GM12878 (cell line): ENCODE measurements at regions not wholly inside any gene's neighbourhood (a gene's known extent, or its start where the extent isn't known, plus 50 kb on each side); places are given as distances from the start of the nearest gene placed in this dataset.
A peak's percentile ranks its signal among the peaks of the same experiment; 100 is the strongest.

Source experiments
- ATF7 ChIP-seq: fragments of 450-650 bp; IDR thresholded peaks from 2 replicates; pipeline ENCODE4 v1.6.1; 2016; ENCODE audit warnings: low read depth, mild to moderate bottlenecking
- CEBPB ChIP-seq, 2 experiments: fragments of 150-350 bp in 1 of 2; IDR thresholded peaks; 2 replicates each; pipeline ENCODE4 v1.6.1; 2012 to 2014; ENCODE audit warnings: low read depth in 2 of 2, low read length in 2 of 2, borderline replicate concordance in 1 of 2, inconsistent platforms in 1 of 2
- DPF2 ChIP-seq: fragments of 450-650 bp; IDR thresholded peaks from 2 replicates; pipeline ENCODE4 v1.6.1; 2017; ENCODE audit warnings: mild to moderate bottlenecking
- EP300 ChIP-seq, 2 experiments: fragments of 150-350 bp in 1 of 2; IDR thresholded peaks; 2 replicates each; pipeline ENCODE4 v1.6.1; 2011 to 2012; ENCODE audit warnings: low read depth in 2 of 2, low read length in 2 of 2, borderline replicate concordance in 1 of 2, improper control_type of control experiment in 1 of 2, inconsistent platforms in 1 of 2; ENCODE audit not compliant: control insufficient read depth in 1 of 2
- FOXM1 ChIP-seq: IDR thresholded peaks from 2 replicates; pipeline ENCODE4 v1.6.1; 2012; ENCODE audit warnings: low read depth, mild to moderate bottlenecking, inconsistent platforms, low read length, moderate library complexity
- IRF4 ChIP-seq: IDR thresholded peaks from 2 replicates; pipeline ENCODE4 v1.6.1; 2011; ENCODE audit warnings: low read depth, low read length
- MEF2B ChIP-seq: fragments of 450-650 bp; IDR thresholded peaks from 2 replicates; pipeline ENCODE4 v1.6.1; 2018; ENCODE audit warnings: mild to moderate bottlenecking, moderate library complexity; ENCODE audit not compliant: partially characterized antibody, poor library complexity, severe bottlenecking
- MTA3 ChIP-seq: IDR thresholded peaks from 2 replicates; pipeline ENCODE4 v1.6.1; 2012; ENCODE audit warnings: low read length, inconsistent platforms, borderline replicate concordance
- NFXL1 ChIP-seq: fragments of 450-650 bp; IDR thresholded peaks from 2 replicates; pipeline ENCODE4 v1.6.1; 2017; ENCODE audit warnings: antibody characterized with exemption, mild to moderate bottlenecking, borderline replicate concordance
- NKRF ChIP-seq: fragments of 450-650 bp; conservative IDR thresholded peaks from 2 replicates; pipeline ENCODE4 v1.6.1; 2017; ENCODE audit warnings: mild to moderate bottlenecking, moderate library complexity
- PAX5 ChIP-seq: IDR thresholded peaks from 2 replicates; pipeline ENCODE4 v1.6.1; 2011; ENCODE audit warnings: low read depth, low read length, borderline replicate concordance
- RAD21 ChIP-seq: IDR thresholded peaks from 2 replicates; pipeline ENCODE4 v1.6.1; 2011; ENCODE audit warnings: mild to moderate bottlenecking, low read depth, low read length, moderate library complexity; ENCODE audit not compliant: insufficient read depth
- SIX5 ChIP-seq: IDR thresholded peaks from 2 replicates; pipeline ENCODE4 v1.6.1; 2011; ENCODE audit warnings: mild to moderate bottlenecking, low read depth, low read length, moderate library complexity; ENCODE audit not compliant: severe bottlenecking
- STAT3 ChIP-seq: IDR thresholded peaks from 2 replicates; pipeline ENCODE4 v1.6.1; 2011; ENCODE audit warnings: low read depth, low read length, improper control_type of control experiment
- SUPT20H ChIP-seq: IDR thresholded peaks from 2 replicates; pipeline ENCODE4 v1.6.1; 2011; ENCODE audit warnings: low read depth, mild to moderate bottlenecking, low read length, moderate library complexity, borderline replicate concordance; ENCODE audit not compliant: control insufficient read depth
- TCF7 ChIP-seq: IDR thresholded peaks from 2 replicates; pipeline ENCODE4 v1.6.1; 2014; ENCODE audit warnings: antibody characterized with exemption, borderline replicate concordance
- ZBED1 ChIP-seq: IDR thresholded peaks from 2 replicates; pipeline ENCODE4 v1.6.1; 2016; ENCODE audit warnings: borderline replicate concordance
- ZSCAN29 ChIP-seq: fragments of 450-650 bp; IDR thresholded peaks from 2 replicates; pipeline ENCODE4 v1.6.1; 2017; ENCODE audit warnings: mild to moderate bottlenecking, moderate library complexity

GRCh38 chrX:20515841-20516461 lies 249.2 kb upstream of the RPS6KA3 start (continued):
- TF ChIP-seq ZSCAN29 (no peak), EP300 (IDR thresholded peaks at IDR 0.05; ENCODE audit: borderline replicate concordance in 1 of 2, control insufficient read depth in 1 of 2, low read depth in 2 of 2, low read length in 2 of 2) (peak in 1 of 2 experiments; percentile 91; a peak in 1 of 4 replicates), PAX5 (peak; percentile 76; the same call in 1 of the 2 replicates), MEF2B (peak; percentile 74), SUPT20H (no peak), RAD21 (no peak), FOXM1 (peak; percentile 74; the same call in 1 of the 2 replicates), IRF4 (peak; percentile 93), TCF7 (no peak), STAT3 (0 out of 2 replicates have a peak, but pooled peaks have one; percentile 50), DPF2 (peak; percentile 82), MTA3 (peak; percentile 86; the same call in 1 of the 2 replicates), CEBPB (IDR thresholded peaks at IDR 0.05; ENCODE audit: borderline replicate concordance in 1 of 2, low read depth in 2 of 2, low read length in 2 of 2) (peak in 1 of 2 experiments; percentile 82; a peak in 2 of 4 replicates), ZBED1 (peak; percentile 69; the same call in 1 of the 2 replicates), NFXL1 (no peak), SIX5 (no peak), NKRF (no peak), ATF7 (peak; percentile 68)
- TF ChIP-seq, all 136 proteins: peak for 37
